Breast epithelium (tissue), 3 donors: ENCODE measurements at regions not wholly inside any gene's neighbourhood (a gene's known extent, or its start where the extent isn't known, plus 50 kb on each side); places are given as distances from the start of the nearest gene placed in this dataset.

ENCODE experiments used
- POLR2A ChIP-seq: fragments of 450-650 bp; IDR thresholded peaks from one replicate; pipeline ENCODE4 v1.6.1; 2016; ENCODE audit warnings: antibody characterized with exemption, mild to moderate bottlenecking, moderate library complexity
- TF ChIP-seq, protein P1 (sequence below), 3 donors: fragments of 450-650 bp; IDR thresholded peaks; one replicate each; pipeline ENCODE4 v1.5.1; 2016 to 2017; ENCODE audit warnings: antibody characterized with exemption in 3 of 3, mild to moderate bottlenecking in 3 of 3, moderate library complexity in 3 of 3

DNA sequence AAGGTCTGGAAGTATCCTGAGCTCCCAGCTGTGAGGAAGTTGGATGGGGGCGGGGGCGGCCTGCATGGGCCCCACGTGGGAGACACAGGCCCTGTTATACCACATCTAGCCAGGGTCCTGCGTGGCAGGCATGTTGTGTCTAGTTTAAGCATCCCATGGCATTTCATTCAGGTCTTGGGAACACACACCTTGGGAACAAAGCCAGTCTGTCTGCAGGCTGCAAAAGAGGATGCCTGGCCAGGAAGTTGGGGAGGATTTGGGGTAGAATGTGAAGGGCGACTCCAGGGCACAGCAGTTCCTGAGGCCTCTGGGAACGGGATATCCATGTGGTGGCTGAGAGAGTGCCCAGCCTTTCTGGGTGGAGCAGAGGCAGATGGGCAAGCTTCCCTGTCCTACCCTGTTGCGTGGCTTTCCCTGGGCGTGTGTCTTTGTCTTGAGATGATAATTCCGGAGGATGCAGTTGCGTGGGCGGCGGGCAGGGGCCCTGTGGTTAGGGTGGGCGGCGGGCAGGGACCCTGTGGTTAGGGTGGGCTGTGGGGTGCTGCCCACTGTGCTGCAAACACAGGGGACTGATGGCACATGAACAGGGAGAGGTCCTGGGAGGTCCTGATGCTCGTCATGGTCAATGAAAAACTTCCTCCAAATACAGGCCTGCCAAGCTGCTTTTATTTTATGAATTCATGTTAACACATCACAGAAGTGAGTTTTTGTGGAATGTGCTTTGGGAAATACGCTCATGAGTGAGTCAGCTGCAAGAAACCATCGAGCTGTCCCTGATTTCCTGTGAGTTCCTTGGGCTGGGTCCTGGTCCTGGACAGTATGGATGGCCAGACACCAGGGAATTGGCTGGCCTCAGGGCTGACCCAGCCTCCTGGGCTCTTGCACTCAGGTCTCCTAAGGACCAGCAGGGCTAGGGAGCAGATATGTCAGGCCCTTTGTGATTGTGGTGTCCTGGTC is 90.0 kb upstream of the HS6ST1 start:
- TF ChIP-seq POLR2A: no peak
- TF ChIP-seq, protein P1, sequence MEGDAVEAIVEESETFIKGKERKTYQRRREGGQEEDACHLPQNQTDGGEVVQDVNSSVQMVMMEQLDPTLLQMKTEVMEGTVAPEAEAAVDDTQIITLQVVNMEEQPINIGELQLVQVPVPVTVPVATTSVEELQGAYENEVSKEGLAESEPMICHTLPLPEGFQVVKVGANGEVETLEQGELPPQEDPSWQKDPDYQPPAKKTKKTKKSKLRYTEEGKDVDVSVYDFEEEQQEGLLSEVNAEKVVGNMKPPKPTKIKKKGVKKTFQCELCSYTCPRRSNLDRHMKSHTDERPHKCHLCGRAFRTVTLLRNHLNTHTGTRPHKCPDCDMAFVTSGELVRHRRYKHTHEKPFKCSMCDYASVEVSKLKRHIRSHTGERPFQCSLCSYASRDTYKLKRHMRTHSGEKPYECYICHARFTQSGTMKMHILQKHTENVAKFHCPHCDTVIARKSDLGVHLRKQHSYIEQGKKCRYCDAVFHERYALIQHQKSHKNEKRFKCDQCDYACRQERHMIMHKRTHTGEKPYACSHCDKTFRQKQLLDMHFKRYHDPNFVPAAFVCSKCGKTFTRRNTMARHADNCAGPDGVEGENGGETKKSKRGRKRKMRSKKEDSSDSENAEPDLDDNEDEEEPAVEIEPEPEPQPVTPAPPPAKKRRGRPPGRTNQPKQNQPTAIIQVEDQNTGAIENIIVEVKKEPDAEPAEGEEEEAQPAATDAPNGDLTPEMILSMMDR (IDR thresholded peaks at IDR 0.05): no peak
